H9 (cell line): ENCODE measurements at regions not wholly inside any gene's neighbourhood (a gene's known extent, or its start where the extent isn't known, plus 50 kb on each side); places are given as distances from the start of the nearest gene placed in this dataset.

Source experiments
- DNase-seq: peaks from one replicate; pipeline ENCODE4 v3.0.0-alpha.2; 2017
- H2AFZ ChIP-seq: one replicate; pipeline ENCODE4 v1.6.1; 2013; ENCODE audit warnings: mild to moderate bottlenecking, low read length, control low read depth, moderate library complexity
- H2AK5ac ChIP-seq: 2 replicates; pipeline ENCODE4 v1.6.1; 2013; ENCODE audit warnings: low read length, control low read depth, mixed read lengths; ENCODE audit not compliant: insufficient read length
- H2BK120ac ChIP-seq: one replicate; pipeline ENCODE4 v1.6.1; 2013; ENCODE audit warnings: low read depth, mild to moderate bottlenecking, low read length, control low read depth, inconsistent platforms; ENCODE audit not compliant: poor library complexity, severe bottlenecking
- H2BK12ac ChIP-seq: 2 replicates; pipeline ENCODE4 v1.6.1; 2013; ENCODE audit warnings: low read length, control low read depth, mixed read lengths, low read depth; ENCODE audit not compliant: insufficient read length
- H2BK15ac ChIP-seq: 2 replicates; pipeline ENCODE4 v1.6.1; 2013; ENCODE audit warnings: low read depth, low read length, control low read depth
- H2BK20ac ChIP-seq: one replicate; pipeline ENCODE4 v1.6.1; 2013; ENCODE audit warnings: low read depth, mild to moderate bottlenecking, low read length, control low read depth, inconsistent platforms; ENCODE audit not compliant: poor library complexity, severe bottlenecking
- H2BK5ac ChIP-seq: 2 replicates; pipeline ENCODE4 v1.6.1; 2013; ENCODE audit warnings: low read length, control low read depth, mixed read lengths; ENCODE audit not compliant: insufficient read length
- H3K14ac ChIP-seq: 2 replicates; pipeline ENCODE4 v1.6.1; 2013; ENCODE audit warnings: low read length, control low read depth; ENCODE audit not compliant: insufficient read depth
- H3K18ac ChIP-seq: 2 replicates; pipeline ENCODE4 v1.6.1; 2013; ENCODE audit warnings: low read depth, mild to moderate bottlenecking, mixed read lengths, low read length, control low read depth; ENCODE audit not compliant: insufficient read length
- H3K23ac ChIP-seq: 2 replicates; pipeline ENCODE4 v1.6.1; 2013; ENCODE audit warnings: low read length, control low read depth, mixed read lengths, low read depth; ENCODE audit not compliant: insufficient read length
- H3K23me2 ChIP-seq: 2 replicates; pipeline ENCODE4 v1.6.1; 2013; ENCODE audit warnings: low read depth, mild to moderate bottlenecking, mixed read lengths, low read length, control low read depth; ENCODE audit not compliant: insufficient read length, poor library complexity, severe bottlenecking
- H3K27ac ChIP-seq: 2 replicates; pipeline ENCODE4 v1.5.1; 2013; ENCODE audit warnings: low read length, control low read depth, mixed read lengths, low read depth; ENCODE audit not compliant: insufficient read length
- H3K27me3 ChIP-seq: 2 replicates; pipeline ENCODE4 v1.6.1; 2013; ENCODE audit warnings: low read length, control low read depth, inconsistent platforms; ENCODE audit not compliant: insufficient read depth
- H3K4ac ChIP-seq: 2 replicates; pipeline ENCODE4 v1.6.1; 2013; ENCODE audit warnings: low read depth, mild to moderate bottlenecking, control low read depth, inconsistent platforms, low read length, moderate library complexity
- H3K4me1 ChIP-seq: 2 replicates; pipeline ENCODE4 v1.6.1; 2013; ENCODE audit warnings: low read length, control low read depth, inconsistent platforms; ENCODE audit not compliant: insufficient read depth
- H3K4me2 ChIP-seq: 2 replicates; pipeline ENCODE4 v1.6.1; 2013; ENCODE audit warnings: low read length, control low read depth, mixed read lengths; ENCODE audit not compliant: insufficient read length, insufficient read depth
- H3K56ac ChIP-seq: 2 replicates; pipeline ENCODE4 v1.6.1; 2013; ENCODE audit warnings: low read depth, mild to moderate bottlenecking, mixed read lengths, low read length, control low read depth; ENCODE audit not compliant: insufficient read length
- H3K79me1 ChIP-seq: 2 replicates; pipeline ENCODE4 v1.6.1; 2013; ENCODE audit warnings: low read depth, mild to moderate bottlenecking, moderate library complexity, low read length, control low read depth, inconsistent platforms; ENCODE audit not compliant: insufficient read depth, poor library complexity, severe bottlenecking
- H3K79me2 ChIP-seq: 2 replicates; pipeline ENCODE4 v1.6.1; 2013; ENCODE audit warnings: low read length, control low read depth, inconsistent platforms; ENCODE audit not compliant: insufficient read depth
- H3K9ac ChIP-seq: 2 replicates; pipeline ENCODE4 v1.6.1; 2013; ENCODE audit warnings: low read length, control low read depth, mixed read lengths; ENCODE audit not compliant: insufficient read length; ENCODE audit errors: extremely low read depth
- H3K9me3 ChIP-seq: one replicate; pipeline ENCODE4 v1.6.1; 2013; ENCODE audit warnings: low read depth, low read length, inconsistent platforms; ENCODE audit not compliant: control insufficient read depth
- H3T11ph ChIP-seq: one replicate; pipeline ENCODE4 v1.6.1; 2013; ENCODE audit warnings: mild to moderate bottlenecking, low read length, control low read depth, inconsistent platforms
- H4K20me1 ChIP-seq: one replicate; pipeline ENCODE4 v1.6.1; 2013; ENCODE audit not compliant: control insufficient read depth, insufficient read length, insufficient read depth
- H4K5ac ChIP-seq: 2 replicates; pipeline ENCODE4 v1.6.1; 2013; ENCODE audit warnings: low read depth, mild to moderate bottlenecking, mixed read lengths, low read length, control low read depth; ENCODE audit not compliant: insufficient read length
- H4K8ac ChIP-seq: replicated peaks from 2 replicates; pipeline ENCODE4 v1.6.1; 2013; ENCODE audit warnings: low read length, control low read depth, mixed read lengths, low read depth; ENCODE audit not compliant: insufficient read length
- H4K91ac ChIP-seq: 2 replicates; pipeline ENCODE4 v1.6.1; 2013; ENCODE audit warnings: low read depth, mild to moderate bottlenecking, moderate library complexity, mixed read lengths, low read length, control low read depth; ENCODE audit not compliant: insufficient read length
- H3K27ac Mint-ChIP-seq, 3 experiments: 2 replicates in 2 of 3; 3 replicates in 1 of 3; pipeline ENCODE4 v1.8.0; 2020 to 2021; ENCODE audit warnings: mixed read lengths in 3 of 3, mild to moderate bottlenecking in 1 of 3, moderate library complexity in 1 of 3
- H3K27me3 Mint-ChIP-seq: 2 replicates; pipeline ENCODE4 v1.8.0; 2021; ENCODE audit warnings: low read depth, mild to moderate bottlenecking, moderate library complexity, mixed read lengths
- H3K36me3 Mint-ChIP-seq, 3 experiments: 2 replicates in 2 of 3; 3 replicates in 1 of 3; pipeline ENCODE4 v1.8.0; 2020 to 2021; ENCODE audit warnings: low read depth in 3 of 3, mixed read lengths in 3 of 3; ENCODE audit not compliant: insufficient read depth in 1 of 3
- H3K4me1 Mint-ChIP-seq, 2 experiments: 2 replicates each; pipeline ENCODE4 v1.8.0; 2020; ENCODE audit warnings: mixed read lengths in 2 of 2
- H3K4me3 Mint-ChIP-seq, 2 experiments: 2 replicates in 1 of 2; 3 replicates in 1 of 2; pipeline ENCODE4 v1.8.0; 2020 to 2021; ENCODE audit warnings: mild to moderate bottlenecking in 2 of 2, mixed read lengths in 2 of 2, moderate library complexity in 1 of 2
- H3K9me3 Mint-ChIP-seq, 2 experiments: 2 replicates in 1 of 2; 3 replicates in 1 of 2; pipeline ENCODE4 v1.8.0; 2020; ENCODE audit warnings: mild to moderate bottlenecking in 2 of 2, mixed read lengths in 2 of 2, moderate library complexity in 1 of 2
- CTCF ChIP-seq: fragments of 200-600 bp; sonication (generic); conservative IDR thresholded peaks from 3 replicates; pipeline ENCODE4 v1.8.0; 2021; ENCODE audit warnings: antibody characterized with exemption, mild to moderate bottlenecking
- WGBS: extraction: QIAGEN DNeasy Blood & Tissue Kit; methylation state at CpG from one replicate; pipeline ENCODE4 v1.1.7; 2013; ENCODE audit warnings: missing lambda C conversion rate, low lambda C conversion rate, mixed read lengths; ENCODE audit not compliant: insufficient read length; ENCODE audit errors: extremely low coverage; 5-methylcytosine and 5-hydroxymethylcytosine counted together

- no peak overlapping the region for H3K4me3 Mint-ChIP-seq
- H3K27ac Mint-ChIP-seq = no peak overlapping the region
- no peaks in the 10 kb centered on the region for H3K36me3 Mint-ChIP-seq
- Histone ChIP-seq H3K23ac (no peak overlapping the region), H3K14ac (no peak overlapping the region), H3K4me1 (no peaks in the 10 kb centered on the region), H3K27ac (no peak overlapping the region), H2BK20ac (no peak overlapping the region), H3K79me2 (no peaks in the 10 kb centered on the region), H4K91ac (no peak overlapping the region), H3K79me1 (no peaks in the 10 kb centered on the region), H2AFZ (no peak overlapping the region), H2BK15ac (no peak overlapping the region), H2BK12ac (no peak overlapping the region), H3K9ac (no peak overlapping the region), H3K4ac (no peak overlapping the region), H2AK5ac (no peak overlapping the region), H3K27me3 (no peaks in the 10 kb centered on the region), H2BK120ac (no peak overlapping the region), H3K56ac (no peak overlapping the region), H3K9me3 (no peaks in the 10 kb centered on the region), H4K20me1 (no peaks in the 10 kb centered on the region), H3K23me2 (no peaks in the 10 kb centered on the region), H3K18ac (no peak overlapping the region), H4K5ac (no peak overlapping the region), H3K4me2 (no peak overlapping the region), H3T11ph (no peak overlapping the region), H4K8ac (no peak overlapping the region), H2BK5ac (no peak overlapping the region)
- H3K4me1 Mint-ChIP-seq = peaks cover 5 to 7% of the 10 kb centered on the region in 2 experiments; a peak in 3 of 4 replicates
- TF ChIP-seq CTCF = peak; percentile 90
- H3K27me3 Mint-ChIP-seq = no peaks in the 10 kb centered on the region
- WGBS = no CpG with 5 or more reads among the region's 3 CpGs
- DNase-seq = no peak
- H3K9me3 Mint-ChIP-seq = no peaks in the 10 kb centered on the region
Observed at GRCh38 chr4:67393699-67394281, 151.5 kb downstream of the CENPC start.
